HG03139 (cell line): ENCODE measurements at regions not wholly inside any gene's neighbourhood (a gene's known extent, or its start where the extent isn't known, plus 50 kb on each side); places are given as distances from the start of the nearest gene placed in this dataset.
"Not testable (repeated sequence)": the region's sequence is repeated elsewhere in the genome, so short reads cannot be mapped to it uniquely, and the experiment has no call there.

Source experiments
- ATAC-seq: cut with Tn5 transposase; IDR thresholded peaks from one replicate; pipeline ENCODE4 v1.9.1; 2021; ENCODE audit not compliant: unreplicated experiment

DNA sequence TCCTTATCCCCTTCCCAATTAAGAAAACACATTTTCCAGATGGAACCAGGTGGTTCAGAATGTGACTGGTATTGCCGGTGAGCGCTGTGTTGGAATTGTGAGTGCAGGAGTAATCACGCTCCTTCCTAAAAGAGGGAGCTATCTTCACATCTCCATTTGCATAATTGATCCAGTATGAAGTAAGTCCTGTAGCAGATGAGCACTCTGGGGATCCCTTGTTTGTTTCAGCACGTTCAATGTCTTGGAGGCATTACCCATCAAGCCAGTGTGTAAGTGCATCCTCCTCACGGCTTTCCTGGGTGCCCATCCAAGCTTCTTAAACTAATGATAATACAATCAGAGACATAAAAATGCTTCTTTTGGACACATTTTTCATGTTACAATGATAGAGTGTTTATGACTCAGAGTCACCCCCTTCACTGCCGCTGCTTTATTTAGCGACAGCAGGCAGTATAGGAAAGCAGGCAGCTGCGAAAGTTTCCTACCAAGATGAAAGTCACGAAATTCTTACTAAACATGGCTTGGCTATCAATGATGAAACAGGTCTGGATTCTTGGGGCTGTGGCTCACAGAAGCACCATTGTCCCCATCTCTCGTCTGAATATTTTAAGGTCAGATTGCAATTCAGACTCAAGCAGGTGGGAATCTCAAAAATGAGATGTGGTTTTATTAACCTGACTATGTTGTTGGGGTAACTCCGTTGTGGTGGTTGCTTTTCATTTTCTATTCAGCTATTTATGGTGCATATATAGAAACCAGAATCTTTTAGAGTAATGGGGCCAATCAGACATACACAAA, 346.3 kb upstream of the MDFIC2 start:
- ATAC-seq, result no peak

- ATAC-seq, result no peak
These were observed 345.0 kb upstream of the MDFIC2 start for GRCh38 chr3:70657454-70657853.

DNA sequence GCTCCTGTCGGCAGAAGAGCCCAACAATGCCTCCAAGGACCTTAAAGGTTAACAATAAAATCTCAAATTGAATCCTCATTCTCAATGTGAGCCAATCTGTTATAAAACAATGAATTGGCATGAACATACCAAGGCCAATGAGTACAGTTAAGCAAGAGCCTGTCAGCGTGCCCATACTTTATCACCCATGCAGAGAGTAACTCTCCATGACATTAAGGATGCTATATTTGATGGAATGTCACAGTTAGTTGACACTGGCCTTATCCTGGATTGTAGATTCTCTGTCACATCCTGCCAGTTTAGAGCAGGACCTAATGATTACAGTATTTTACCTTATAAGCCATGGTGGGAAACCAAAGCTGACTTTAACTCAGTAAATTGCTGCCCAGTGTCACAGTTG, 335.4 kb upstream of the MDFIC2 start:
- ATAC-seq, result no peak

DNA sequence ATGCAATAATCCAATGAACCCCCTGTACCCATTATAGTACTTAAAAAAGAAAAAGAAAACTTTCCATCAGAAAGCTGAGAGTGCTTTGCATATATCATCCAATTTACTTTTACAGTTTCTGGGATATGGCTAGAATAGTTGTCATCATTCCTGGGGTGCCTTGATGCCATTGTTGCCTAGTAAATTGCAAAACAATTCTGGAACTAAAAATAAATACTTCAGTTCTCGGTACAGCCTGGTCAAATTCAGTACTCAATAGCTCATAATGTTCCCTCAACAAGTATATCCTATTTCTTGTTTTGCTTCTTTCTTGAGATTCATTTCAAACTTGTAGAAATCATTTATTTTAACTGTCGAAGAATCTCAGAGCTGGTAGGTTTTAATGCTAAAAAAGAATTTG, 334.7 kb upstream of the MDFIC2 start:
- ATAC-seq, result no peak

DNA sequence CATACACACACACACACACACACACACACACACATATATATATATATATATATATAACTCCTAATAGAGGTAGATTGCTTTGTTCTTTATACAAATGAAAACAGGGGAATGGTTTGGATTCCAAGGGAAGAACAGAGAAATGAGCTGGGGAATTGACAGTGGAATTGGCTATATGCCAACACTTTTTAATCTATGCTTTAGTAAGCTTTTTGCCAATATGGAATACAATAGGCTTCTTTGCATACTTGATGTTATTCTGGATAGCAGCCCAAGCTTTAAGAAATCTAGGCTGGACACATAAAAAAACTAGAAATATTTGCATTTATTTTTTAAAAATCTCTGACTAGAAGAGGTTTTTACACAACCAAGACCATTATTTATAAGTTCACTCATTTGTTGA, 334.2 kb upstream of the MDFIC2 start:
- ATAC-seq, result no peak

GRCh38 chr3:70640481-70640880, 328.0 kb upstream of the MDFIC2 start:
- no peak for ATAC-seq

DNA sequence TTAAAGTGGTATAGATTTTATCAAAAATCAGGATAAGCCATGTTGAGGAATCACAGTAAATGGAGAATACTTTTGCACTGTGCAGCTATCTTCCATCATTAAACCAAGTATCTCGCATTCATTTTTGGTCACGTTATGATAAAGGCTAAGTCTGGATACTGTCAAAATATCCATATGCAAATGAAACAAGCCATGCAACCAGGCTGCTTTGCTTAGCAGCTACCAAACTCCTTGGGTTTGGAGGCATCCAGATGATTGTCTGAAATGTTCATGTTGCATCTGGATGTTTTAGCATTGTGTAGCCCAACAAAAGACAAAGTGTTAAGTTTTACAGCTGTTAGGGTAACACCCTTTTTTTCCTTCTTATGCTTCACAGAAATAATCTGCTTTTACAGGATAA, 322.9 kb upstream of the MDFIC2 start:
- no peak for ATAC-seq

- ATAC-seq, result no peak
These were observed 319.4 kb upstream of the MDFIC2 start for GRCh38 chr3:70631716-70632307.

DNA sequence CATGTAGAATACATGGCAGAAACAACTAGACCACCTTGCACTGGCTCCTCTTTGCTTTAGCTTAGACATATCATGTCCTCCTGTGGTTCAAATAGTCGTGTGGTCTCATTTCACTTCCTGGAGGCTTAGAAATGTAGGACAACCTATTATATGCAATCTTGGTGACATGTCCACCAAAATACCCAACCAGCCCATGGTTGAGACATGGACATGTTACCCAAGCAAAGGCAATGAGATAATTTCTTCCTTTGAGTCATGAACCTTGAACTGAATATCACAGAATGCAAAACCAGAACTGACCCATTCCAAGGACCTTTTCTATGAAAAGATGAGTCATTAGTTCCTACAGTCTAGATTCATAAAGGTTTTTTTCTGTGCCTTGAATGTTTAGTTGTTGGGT, 309.0 kb upstream of the MDFIC2 start:
- no peak for ATAC-seq

DNA sequence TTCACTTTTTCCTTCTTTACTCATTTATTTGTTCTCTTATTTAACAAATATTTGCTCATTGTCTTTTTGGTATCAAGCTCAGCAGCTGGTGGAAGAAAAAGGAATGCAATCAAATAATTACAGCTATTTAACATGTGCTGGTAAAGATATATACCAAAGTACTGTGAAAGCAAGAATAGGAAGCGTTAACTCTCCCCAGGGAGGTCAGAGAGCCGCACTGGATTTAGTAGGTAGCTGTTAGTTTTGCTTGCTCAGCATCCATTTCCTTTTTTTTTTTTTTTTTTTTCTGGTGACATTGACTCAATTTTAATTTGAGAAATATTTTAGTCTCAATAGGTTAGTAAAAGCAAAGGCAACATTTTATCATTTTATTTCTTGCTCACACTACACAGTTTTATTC, 308.5 kb upstream of the MDFIC2 start:
- ATAC-seq, result no peak

GRCh38 chr3:70620367-70620766, 307.9 kb upstream of the MDFIC2 start:
- no peak for ATAC-seq

DNA sequence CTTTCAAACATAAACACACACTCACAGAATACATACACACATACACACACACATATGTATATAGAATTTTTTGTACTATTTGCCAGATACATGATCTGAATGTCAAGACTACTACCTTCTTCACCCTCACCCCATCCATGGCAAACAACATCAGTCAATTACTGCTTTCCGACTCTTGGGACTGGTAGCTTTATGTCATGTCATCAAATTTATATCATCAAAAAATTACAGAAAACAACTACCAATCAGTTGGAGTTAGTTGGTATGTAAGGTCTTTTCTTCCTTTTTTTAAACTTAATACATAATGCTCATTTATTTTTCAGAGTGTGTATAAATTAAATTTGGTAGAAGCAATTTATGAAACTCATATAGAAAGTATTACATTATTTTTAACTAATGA, 305.7 kb upstream of the MDFIC2 start:
- ATAC-seq, result no peak

- ATAC-seq, result not testable (repeated sequence)
These were observed 304.9 kb upstream of the MDFIC2 start for GRCh38 chr3:70617349-70617748.

DNA sequence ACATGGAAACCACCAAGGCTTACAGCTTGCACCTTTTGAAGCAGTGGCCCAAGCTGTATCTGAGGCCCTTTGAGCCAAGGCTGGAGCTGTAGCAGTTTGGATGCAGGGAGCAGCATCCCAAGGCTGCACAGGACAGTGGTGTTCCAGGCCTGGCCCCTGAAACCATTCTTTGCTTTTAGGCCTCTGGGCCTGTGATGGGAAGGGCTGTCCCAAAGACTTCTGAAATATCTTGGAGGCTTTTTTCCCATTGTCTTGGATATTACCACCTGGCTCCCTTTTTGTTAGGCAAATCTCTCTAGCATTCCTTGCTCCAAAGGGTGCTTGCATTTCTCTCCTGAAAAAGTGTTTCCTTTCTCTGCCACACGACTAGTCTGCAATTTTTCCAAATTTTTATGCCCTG, 302.8 kb upstream of the MDFIC2 start:
- no peak for ATAC-seq

GRCh38 chr3:70614111-70614510, 301.7 kb upstream of the MDFIC2 start:
- ATAC-seq, result no peak

DNA sequence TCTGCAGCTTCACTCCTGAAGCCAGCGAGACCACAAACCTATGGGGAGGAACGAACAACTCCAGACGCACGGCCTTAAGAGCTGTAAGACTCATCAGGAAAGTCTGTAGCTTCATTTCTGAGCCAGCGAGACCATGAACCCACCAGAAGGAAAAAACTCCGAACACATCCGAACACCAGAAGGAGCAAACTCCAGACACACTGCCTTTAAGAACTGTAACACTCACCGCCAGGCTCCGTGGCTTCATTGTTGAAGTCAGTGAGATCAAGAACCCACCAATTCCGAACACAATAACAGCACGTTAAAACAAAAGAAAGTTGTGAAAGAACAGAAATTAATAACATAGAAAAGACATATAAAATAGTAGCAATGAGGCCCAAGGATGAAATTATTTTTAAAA, 300.5 kb upstream of the MDFIC2 start:
- no peak for ATAC-seq

- ATAC-seq, result not testable (repeated sequence)
These were observed 299.3 kb upstream of the MDFIC2 start for GRCh38 chr3:70611667-70612277.

DNA sequence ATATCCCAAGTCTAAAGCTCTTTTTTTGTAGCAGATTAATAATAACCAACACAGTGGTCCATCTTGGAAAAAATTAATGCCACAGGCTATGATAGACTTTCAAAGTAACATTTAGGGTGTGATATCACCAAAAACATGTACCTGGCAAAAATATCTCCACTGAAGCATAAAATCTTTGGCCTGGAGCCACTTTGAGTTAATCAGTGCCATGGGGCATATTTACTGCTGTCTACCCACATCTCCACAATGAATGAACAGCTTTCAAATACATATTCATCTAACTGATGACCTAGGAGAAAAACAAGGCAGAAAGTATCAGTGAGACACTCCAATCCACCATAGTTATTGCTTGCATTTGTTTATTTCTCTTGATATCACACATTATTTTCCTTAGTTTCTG, 296.0 kb upstream of the MDFIC2 start:
- no peak for ATAC-seq

DNA sequence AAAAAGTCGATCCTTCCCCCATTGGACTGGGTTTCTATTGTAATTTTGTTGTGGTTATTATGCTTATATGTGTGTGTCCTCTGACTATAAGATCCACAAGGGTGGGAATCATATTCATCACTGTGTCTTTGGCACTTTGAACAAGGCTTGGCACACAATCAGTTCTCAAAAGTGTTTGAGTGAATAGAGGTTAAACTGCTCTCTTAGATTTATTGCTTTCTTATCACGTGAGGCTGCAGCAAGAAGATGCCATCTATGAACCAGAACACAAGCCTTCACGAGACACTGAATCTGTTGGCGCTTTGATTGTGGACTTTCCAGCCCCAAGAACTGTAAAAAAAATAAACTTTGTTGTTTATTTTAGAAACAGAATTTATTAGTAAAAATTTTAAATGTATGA, 295.0 kb upstream of the MDFIC2 start:
- no peak for ATAC-seq

GRCh38 chr3:70606018-70606417, 293.6 kb upstream of the MDFIC2 start:
- no peak for ATAC-seq

DNA sequence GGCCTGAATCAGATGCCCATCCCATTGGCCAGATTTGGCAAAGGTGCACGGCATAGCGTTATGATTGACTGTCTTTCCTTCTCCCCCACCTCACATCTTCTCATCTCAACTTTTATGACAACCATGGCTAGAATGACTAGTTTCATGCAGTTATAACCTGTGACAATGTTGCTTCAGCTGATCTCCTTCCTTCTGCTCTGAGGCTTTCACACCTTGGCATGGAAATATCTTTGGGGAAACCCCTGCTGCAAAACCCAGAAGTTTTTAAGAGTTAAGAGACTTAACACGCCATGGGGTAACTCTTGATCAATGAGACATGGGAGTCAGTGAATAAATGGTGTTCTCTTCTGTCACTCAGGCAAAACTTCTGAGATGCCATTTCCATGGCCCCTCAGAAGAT, 290.7 kb upstream of the MDFIC2 start:
- ATAC-seq, result no peak

GRCh38 chr3:70597312-70597711, 284.9 kb upstream of the MDFIC2 start:
- no peak for ATAC-seq
